ENCODE measurements at regions not wholly inside any gene's neighbourhood (a gene's known extent, or its start where the extent isn't known, plus 50 kb on each side); places are given as distances from the start of the nearest gene placed in this dataset.

DNA sequence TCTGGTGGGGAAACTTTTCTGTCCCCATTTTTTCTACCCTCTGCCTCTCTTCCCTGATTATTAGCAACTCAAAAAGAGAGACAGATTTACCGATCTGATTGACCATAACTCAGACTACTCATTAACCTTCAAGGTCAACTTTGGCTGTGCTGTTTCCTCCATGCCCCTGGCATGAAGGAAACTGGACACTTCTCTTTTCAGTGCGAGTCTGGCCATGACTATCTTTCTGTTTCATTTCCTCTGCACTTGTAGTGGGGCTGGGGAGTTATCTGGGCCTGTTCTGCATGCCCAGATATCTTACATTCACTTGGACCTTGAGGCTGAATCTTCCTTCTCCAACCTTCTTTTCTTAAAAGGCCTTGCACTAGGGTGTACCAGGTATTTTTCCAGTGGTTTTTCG is 76.9 kb upstream of the SLCO2A1 start:
- Histone ChIP-seq H3K36me3 (ENCODE audit: control insufficient read depth in 1 of 2, insufficient read depth in 2 of 2, low read depth in 1 of 2, low read length in 2 of 2) (no peaks in the 10 kb centered on the region), H3K27ac (ENCODE audit: low read length, poor library complexity, severe bottlenecking) (no peak overlapping the region), H3K4me2 (ENCODE audit: low read length, poor library complexity, severe bottlenecking) (no peak overlapping the region), H3K27me3 (ENCODE audit: control insufficient read depth in 1 of 2, insufficient read depth in 1 of 2, low read length in 2 of 2) (no peaks in the 10 kb centered on the region), H3K14ac (ENCODE audit: low read length in 2 of 2) (no peak overlapping the region), H3K18ac (ENCODE audit: low read depth in 1 of 2, low read length in 2 of 2) (no peak overlapping the region), H2AFZ (ENCODE audit: low read depth, low read length) (no peak overlapping the region), H2BK120ac (ENCODE audit: low read depth, low read length) (no peak overlapping the region), H2BK5ac (ENCODE audit: low read depth, low read length, poor library complexity, severe bottlenecking) (no peak overlapping the region), H2BK15ac (ENCODE audit: low read depth, poor library complexity, severe bottlenecking) (no peak overlapping the region), H3K9ac (ENCODE audit: low read length) (no peak overlapping the region), H3K79me1 (replicated peaks; ENCODE audit: low read length, poor library complexity, severe bottlenecking) (no peaks in the 10 kb centered on the region), H3K23ac (ENCODE audit: low read length in 2 of 2) (no peak overlapping the region), H4K8ac (ENCODE audit: low read length) (no peak overlapping the region), H2AK5ac (ENCODE audit: low read length, severe bottlenecking) (no peak overlapping the region), H3K4me1 (ENCODE audit: control insufficient read depth, insufficient read depth, low read depth, low read length) (no peaks in the 10 kb centered on the region), H2BK12ac (ENCODE audit: low read length in 2 of 2) (no peak overlapping the region), H4K91ac (ENCODE audit: low read length) (no peak overlapping the region), H3K4ac (ENCODE audit: low read depth in 1 of 2, low read length in 2 of 2) (no peak overlapping the region), H3K4me3 (ENCODE audit: insufficient read depth in 1 of 2, low read depth in 1 of 2, low read length in 2 of 2) (no peak overlapping the region), H3K9me3 (ENCODE audit: control insufficient read depth, low read length) (peaks cover 2% of the 10 kb centered on the region)
- no peak for DNase-seq
- WGBS, result 78% methylated on average over 2 of the region's 3 CpGs

GRCh38 chr3:134105876-134106556 is 76.3 kb upstream of the SLCO2A1 start:
- Histone ChIP-seq H3K14ac (ENCODE audit: low read length in 2 of 2) (peak overlapping the region in 1 of 2 experiments; percentile 11), H3K4me1 (ENCODE audit: control insufficient read depth, insufficient read depth, low read depth, low read length) (no peaks in the 10 kb centered on the region), H3K4ac (ENCODE audit: low read depth in 1 of 2, low read length in 2 of 2) (no peak overlapping the region), H2BK5ac (ENCODE audit: low read depth, low read length, poor library complexity, severe bottlenecking) (no peak overlapping the region), H2BK15ac (ENCODE audit: low read depth, poor library complexity, severe bottlenecking) (no peak overlapping the region), H2AK5ac (ENCODE audit: low read length, severe bottlenecking) (no peak overlapping the region), H4K8ac (ENCODE audit: low read length) (no peak overlapping the region), H3K4me3 (ENCODE audit: insufficient read depth in 1 of 2, low read depth in 1 of 2, low read length in 2 of 2) (no peak overlapping the region), H3K4me2 (ENCODE audit: low read length, poor library complexity, severe bottlenecking) (no peak overlapping the region), H3K23ac (ENCODE audit: low read length in 2 of 2) (no peak overlapping the region), H3K27me3 (ENCODE audit: control insufficient read depth in 1 of 2, insufficient read depth in 1 of 2, low read length in 2 of 2) (no peaks in the 10 kb centered on the region), H3K9ac (ENCODE audit: low read length) (no peak overlapping the region), H3K36me3 (ENCODE audit: control insufficient read depth in 1 of 2, insufficient read depth in 2 of 2, low read depth in 1 of 2, low read length in 2 of 2) (no peaks in the 10 kb centered on the region), H3K27ac (ENCODE audit: low read length, poor library complexity, severe bottlenecking) (no peak overlapping the region), H4K91ac (ENCODE audit: low read length) (no peak overlapping the region), H2BK12ac (ENCODE audit: low read length in 2 of 2) (no peak overlapping the region), H2BK120ac (ENCODE audit: low read depth, low read length) (no peak overlapping the region), H3K18ac (ENCODE audit: low read depth in 1 of 2, low read length in 2 of 2) (no peak overlapping the region), H3K9me3 (ENCODE audit: control insufficient read depth, low read length) (peaks cover 2% of the 10 kb centered on the region), H2AFZ (ENCODE audit: low read depth, low read length) (no peak overlapping the region), H3K79me1 (replicated peaks; ENCODE audit: low read length, poor library complexity, severe bottlenecking) (no peaks in the 10 kb centered on the region)
- no peak for DNase-seq
- 80% methylated on average over 1 of the region's 2 CpGs for WGBS

DNA sequence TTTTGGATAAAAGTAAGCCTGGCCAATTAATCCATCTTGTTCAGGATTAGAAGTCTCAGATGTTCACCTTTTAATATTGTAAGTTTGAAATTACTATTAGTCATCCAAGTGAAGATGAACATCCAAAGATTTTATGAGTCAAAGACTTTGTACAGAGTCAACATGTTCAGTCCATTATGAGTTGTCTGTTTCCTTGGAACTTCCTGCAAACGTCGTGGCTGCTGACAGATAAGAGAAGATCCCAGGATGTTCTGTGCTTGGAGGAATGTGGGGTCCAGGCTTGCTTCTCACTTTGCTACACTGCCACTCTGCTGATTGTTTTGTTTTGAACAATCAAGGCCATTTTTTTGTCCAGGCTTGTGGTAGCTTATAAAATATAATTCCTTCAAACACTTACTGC is 74.3 kb upstream of the SLCO2A1 start:
- no peak overlapping the region for H3K9ac ChIP-seq (ENCODE audit: low read length)
- H3K79me1 ChIP-seq (replicated peaks; ENCODE audit: low read length, poor library complexity, severe bottlenecking), result no peaks in the 10 kb centered on the region
- WGBS, result 54% methylated on average over 2 of the region's 2 CpGs
- H2AK5ac ChIP-seq (ENCODE audit: low read length, severe bottlenecking), result no peak overlapping the region
- no peak overlapping the region for H4K8ac ChIP-seq (ENCODE audit: low read length)
- no peaks in the 10 kb centered on the region for H3K27me3 ChIP-seq (ENCODE audit: control insufficient read depth in 1 of 2, insufficient read depth in 1 of 2, low read length in 2 of 2)
- H2AFZ ChIP-seq (ENCODE audit: low read depth, low read length), result no peak overlapping the region
- no peak overlapping the region for H3K23ac ChIP-seq (ENCODE audit: low read length in 2 of 2)
- DNase-seq, result no peak
- no peak overlapping the region for H3K4me2 ChIP-seq (ENCODE audit: low read length, poor library complexity, severe bottlenecking)
- H3K14ac ChIP-seq (ENCODE audit: low read length in 2 of 2), result no peak overlapping the region
- no peak overlapping the region for H3K4me3 ChIP-seq (ENCODE audit: insufficient read depth in 1 of 2, low read depth in 1 of 2, low read length in 2 of 2)
- no peak overlapping the region for H3K27ac ChIP-seq (ENCODE audit: low read length, poor library complexity, severe bottlenecking)
- H4K91ac ChIP-seq (ENCODE audit: low read length), result no peak overlapping the region
- peaks cover 2% of the 10 kb centered on the region for H3K9me3 ChIP-seq (ENCODE audit: control insufficient read depth, low read length)
- H3K4me1 ChIP-seq (ENCODE audit: control insufficient read depth, insufficient read depth, low read depth, low read length), result no peaks in the 10 kb centered on the region
- H2BK120ac ChIP-seq (ENCODE audit: low read depth, low read length), result no peak overlapping the region
- H3K18ac ChIP-seq (ENCODE audit: low read depth in 1 of 2, low read length in 2 of 2), result no peak overlapping the region
- no peak overlapping the region for H3K4ac ChIP-seq (ENCODE audit: low read depth in 1 of 2, low read length in 2 of 2)
- H2BK15ac ChIP-seq (ENCODE audit: low read depth, poor library complexity, severe bottlenecking), result no peak overlapping the region
- no peak overlapping the region for H2BK5ac ChIP-seq (ENCODE audit: low read depth, low read length, poor library complexity, severe bottlenecking)
- no peaks in the 10 kb centered on the region for H3K36me3 ChIP-seq (ENCODE audit: control insufficient read depth in 1 of 2, insufficient read depth in 2 of 2, low read depth in 1 of 2, low read length in 2 of 2)
- H2BK12ac ChIP-seq (ENCODE audit: low read length in 2 of 2), result no peak overlapping the region

- Histone ChIP-seq H3K14ac (ENCODE audit: low read length in 2 of 2) (no peak overlapping the region), H3K9me3 (ENCODE audit: control insufficient read depth, low read length) (peaks cover 2% of the 10 kb centered on the region), H3K4me2 (ENCODE audit: low read length, poor library complexity, severe bottlenecking) (no peak overlapping the region), H3K4me1 (ENCODE audit: control insufficient read depth, insufficient read depth, low read depth, low read length) (no peaks in the 10 kb centered on the region), H2AFZ (ENCODE audit: low read depth, low read length) (no peak overlapping the region), H4K91ac (ENCODE audit: low read length) (no peak overlapping the region), H3K79me1 (replicated peaks; ENCODE audit: low read length, poor library complexity, severe bottlenecking) (no peaks in the 10 kb centered on the region), H3K4me3 (ENCODE audit: insufficient read depth in 1 of 2, low read depth in 1 of 2, low read length in 2 of 2) (no peak overlapping the region), H4K8ac (ENCODE audit: low read length) (no peak overlapping the region), H3K27ac (ENCODE audit: low read length, poor library complexity, severe bottlenecking) (no peak overlapping the region), H3K36me3 (ENCODE audit: control insufficient read depth in 1 of 2, insufficient read depth in 2 of 2, low read depth in 1 of 2, low read length in 2 of 2) (no peaks in the 10 kb centered on the region), H3K4ac (ENCODE audit: low read depth in 1 of 2, low read length in 2 of 2) (no peak overlapping the region), H3K23ac (ENCODE audit: low read length in 2 of 2) (no peak overlapping the region), H2BK5ac (ENCODE audit: low read depth, low read length, poor library complexity, severe bottlenecking) (no peak overlapping the region), H3K18ac (ENCODE audit: low read depth in 1 of 2, low read length in 2 of 2) (no peak overlapping the region), H2BK15ac (ENCODE audit: low read depth, poor library complexity, severe bottlenecking) (no peak overlapping the region), H2BK12ac (ENCODE audit: low read length in 2 of 2) (no peak overlapping the region), H3K27me3 (ENCODE audit: control insufficient read depth in 1 of 2, insufficient read depth in 1 of 2, low read length in 2 of 2) (no peaks in the 10 kb centered on the region), H2BK120ac (ENCODE audit: low read depth, low read length) (no peak overlapping the region), H3K9ac (ENCODE audit: low read length) (no peak overlapping the region), H2AK5ac (ENCODE audit: low read length, severe bottlenecking) (no peak overlapping the region)
- DNase-seq, result no peak
- 96% methylated on average over 1 of the region's 1 CpG for WGBS
These were observed 73.7 kb upstream of the SLCO2A1 start for GRCh38 chr3:134103470-134103869.

Data from mesenchymal stem cell (in vitro differentiated cells and primary cell).